ENCODE measurements at regions not wholly inside any gene's neighbourhood (a gene's known extent, or its start where the extent isn't known, plus 50 kb on each side); places are given as distances from the start of the nearest gene placed in this dataset.
"Not testable (repeated sequence)": the region's sequence is repeated elsewhere in the genome, so short reads cannot be mapped to it uniquely, and the experiment has no call there.

DNA sequence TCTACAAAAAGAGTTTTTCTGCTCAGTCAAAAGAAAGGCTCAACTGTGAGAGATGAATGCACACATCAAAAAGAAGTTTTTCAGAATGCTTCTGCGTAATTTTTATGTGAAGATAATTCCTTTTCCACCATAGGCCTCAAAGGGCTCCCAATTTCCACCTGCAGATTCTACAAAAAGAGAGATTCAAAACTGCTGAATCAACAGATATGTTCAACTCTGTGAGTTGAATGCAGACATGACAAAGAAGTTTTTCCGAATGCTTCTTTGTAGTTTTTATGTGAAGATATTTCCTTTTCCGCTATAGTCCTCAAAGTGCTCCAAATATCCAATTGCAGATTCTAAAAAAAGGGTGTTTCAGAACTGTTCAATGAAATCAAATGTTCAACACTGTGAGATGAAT lies 300.8 kb upstream of the DEFB115 start:
- TF ChIP-seq, protein P1, sequence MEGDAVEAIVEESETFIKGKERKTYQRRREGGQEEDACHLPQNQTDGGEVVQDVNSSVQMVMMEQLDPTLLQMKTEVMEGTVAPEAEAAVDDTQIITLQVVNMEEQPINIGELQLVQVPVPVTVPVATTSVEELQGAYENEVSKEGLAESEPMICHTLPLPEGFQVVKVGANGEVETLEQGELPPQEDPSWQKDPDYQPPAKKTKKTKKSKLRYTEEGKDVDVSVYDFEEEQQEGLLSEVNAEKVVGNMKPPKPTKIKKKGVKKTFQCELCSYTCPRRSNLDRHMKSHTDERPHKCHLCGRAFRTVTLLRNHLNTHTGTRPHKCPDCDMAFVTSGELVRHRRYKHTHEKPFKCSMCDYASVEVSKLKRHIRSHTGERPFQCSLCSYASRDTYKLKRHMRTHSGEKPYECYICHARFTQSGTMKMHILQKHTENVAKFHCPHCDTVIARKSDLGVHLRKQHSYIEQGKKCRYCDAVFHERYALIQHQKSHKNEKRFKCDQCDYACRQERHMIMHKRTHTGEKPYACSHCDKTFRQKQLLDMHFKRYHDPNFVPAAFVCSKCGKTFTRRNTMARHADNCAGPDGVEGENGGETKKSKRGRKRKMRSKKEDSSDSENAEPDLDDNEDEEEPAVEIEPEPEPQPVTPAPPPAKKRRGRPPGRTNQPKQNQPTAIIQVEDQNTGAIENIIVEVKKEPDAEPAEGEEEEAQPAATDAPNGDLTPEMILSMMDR (IDR thresholded peaks at IDR 0.05), result not testable (repeated sequence)
- not testable (repeated sequence) for TF ChIP-seq POLR2A (IDR thresholded peaks at IDR 0.05); POLR2AphosphoS5 (IDR thresholded peaks at IDR 0.05; ENCODE audit: insufficient read depth in 1 of 2, low read depth in 1 of 2)

All from vagina (tissue), 2 donors.